A549 (cell line): ENCODE measurements at regions not wholly inside any gene's neighbourhood (a gene's known extent, or its start where the extent isn't known, plus 50 kb on each side); places are given as distances from the start of the nearest gene placed in this dataset.

Experiments
- HOXB13 ChIP-seq: fragments of 250-450 bp; sonication (Bioruptor Pico); IDR thresholded peaks from 2 replicates; pipeline ENCODE4 v1.5.0; 2020; ENCODE audit warnings: low read depth, mild to moderate bottlenecking, moderate library complexity
- RCOR1 ChIP-seq: fragments of 150-350 bp; IDR thresholded peaks from 2 replicates; pipeline ENCODE4 v1.6.1; 2014; ENCODE audit warnings: antibody characterized with exemption, low read length, low read depth
- TF ChIP-seq, protein P1 (sequence below): fragments of >200 bp; sonication (Bioruptor Twin); formaldehyde crosslinking; IDR thresholded peaks from 3 replicates; pipeline ENCODE4 v1.5.1; 2016

DNA sequence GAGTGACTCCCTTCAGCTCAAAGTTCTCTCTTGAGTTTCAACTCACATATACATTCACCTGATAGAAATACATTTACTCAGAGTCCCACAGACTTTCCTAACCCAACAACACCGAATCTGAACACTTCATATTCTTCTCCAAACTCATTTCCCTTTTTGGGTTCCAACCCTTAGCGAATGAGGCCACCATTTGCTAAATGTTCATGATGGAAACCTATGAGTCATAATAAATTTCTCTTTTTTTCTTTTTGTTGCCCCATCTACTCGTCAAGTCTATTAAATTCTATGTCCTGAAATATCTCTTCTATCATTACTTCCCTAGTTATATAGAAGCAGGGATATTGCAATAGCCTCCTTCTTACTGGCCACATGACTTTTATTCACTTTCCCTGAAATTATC lies 100.1 kb downstream of the HLX start:
- TF ChIP-seq, protein P1, sequence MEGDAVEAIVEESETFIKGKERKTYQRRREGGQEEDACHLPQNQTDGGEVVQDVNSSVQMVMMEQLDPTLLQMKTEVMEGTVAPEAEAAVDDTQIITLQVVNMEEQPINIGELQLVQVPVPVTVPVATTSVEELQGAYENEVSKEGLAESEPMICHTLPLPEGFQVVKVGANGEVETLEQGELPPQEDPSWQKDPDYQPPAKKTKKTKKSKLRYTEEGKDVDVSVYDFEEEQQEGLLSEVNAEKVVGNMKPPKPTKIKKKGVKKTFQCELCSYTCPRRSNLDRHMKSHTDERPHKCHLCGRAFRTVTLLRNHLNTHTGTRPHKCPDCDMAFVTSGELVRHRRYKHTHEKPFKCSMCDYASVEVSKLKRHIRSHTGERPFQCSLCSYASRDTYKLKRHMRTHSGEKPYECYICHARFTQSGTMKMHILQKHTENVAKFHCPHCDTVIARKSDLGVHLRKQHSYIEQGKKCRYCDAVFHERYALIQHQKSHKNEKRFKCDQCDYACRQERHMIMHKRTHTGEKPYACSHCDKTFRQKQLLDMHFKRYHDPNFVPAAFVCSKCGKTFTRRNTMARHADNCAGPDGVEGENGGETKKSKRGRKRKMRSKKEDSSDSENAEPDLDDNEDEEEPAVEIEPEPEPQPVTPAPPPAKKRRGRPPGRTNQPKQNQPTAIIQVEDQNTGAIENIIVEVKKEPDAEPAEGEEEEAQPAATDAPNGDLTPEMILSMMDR = no peak
- TF ChIP-seq HOXB13 (CRISPR knock-in tag) (no peak), RCOR1 (no peak)
